ENCODE measurements at regions not wholly inside any gene's neighbourhood (a gene's known extent, or its start where the extent isn't known, plus 50 kb on each side); places are given as distances from the start of the nearest gene placed in this dataset.
A peak's percentile ranks its signal among the peaks of the same experiment; 100 is the strongest.

GRCh38 chr7:26560526-26561256 is 269.0 kb downstream of the SNX10 start:
- no peak for DNase-seq

GRCh38 chr7:26562841-26563240 is 271.2 kb downstream of the SNX10 start:
- DNase-seq, result no peak

- no peak for DNase-seq
Observed at GRCh38 chr7:26563406-26563805, 271.7 kb downstream of the SNX10 start.

- no peak for DNase-seq
Observed at GRCh38 chr7:26567266-26567665, 275.6 kb downstream of the SNX10 start.

- DNase-seq, result peak; percentile 62
Observed at GRCh38 chr7:26574476-26574875, 282.8 kb downstream of the SNX10 start.

GRCh38 chr7:26580064-26580591 is 284.3 kb downstream of the SKAP2 start:
- no peak for DNase-seq

- DNase-seq, result no peak
Observed at GRCh38 chr7:26580711-26581110, 283.7 kb downstream of the SKAP2 start.

- DNase-seq, result no peak
Observed at GRCh38 chr7:26583094-26583648, 281.2 kb downstream of the SKAP2 start.

GRCh38 chr7:26584326-26584725 is 280.1 kb downstream of the SKAP2 start:
- DNase-seq, result no peak

GRCh38 chr7:26584987-26585665 is 279.3 kb downstream of the SKAP2 start:
- no peak for DNase-seq

GRCh38 chr7:26587536-26587935 is 276.9 kb downstream of the SKAP2 start:
- no peak for DNase-seq

- DNase-seq, result no peak
Observed at GRCh38 chr7:26588511-26588910, 275.9 kb downstream of the SKAP2 start.

- no peak for DNase-seq
Observed at GRCh38 chr7:26590709-26591108, 273.7 kb downstream of the SKAP2 start.

GRCh38 chr7:26592011-26592410 is 272.4 kb downstream of the SKAP2 start:
- no peak for DNase-seq

GRCh38 chr7:26593393-26593792 is 271.0 kb downstream of the SKAP2 start:
- DNase-seq, result no peak

- no peak for DNase-seq
Observed at GRCh38 chr7:26593896-26594295, 270.5 kb downstream of the SKAP2 start.

- no peak for DNase-seq
Observed at GRCh38 chr7:26594553-26594952, 269.8 kb downstream of the SKAP2 start.

GRCh38 chr7:26598867-26599266 is 265.5 kb downstream of the SKAP2 start:
- DNase-seq, result no peak

- DNase-seq, result no peak
Observed at GRCh38 chr7:26599982-26600381, 264.4 kb downstream of the SKAP2 start.

- DNase-seq, result no peak
Observed at GRCh38 chr7:26600411-26600810, 264.0 kb downstream of the SKAP2 start.

- no peak for DNase-seq
Observed at GRCh38 chr7:26603631-26604030, 260.8 kb downstream of the SKAP2 start.

GRCh38 chr7:26608402-26608801 is 256.0 kb downstream of the SKAP2 start:
- no peak for DNase-seq

GRCh38 chr7:26609082-26609481 is 255.3 kb downstream of the SKAP2 start:
- DNase-seq, result no peak

- DNase-seq, result no peak
Observed at GRCh38 chr7:26609532-26609931, 254.9 kb downstream of the SKAP2 start.
